ENCODE measurements at regions not wholly inside any gene's neighbourhood (a gene's known extent, or its start where the extent isn't known, plus 50 kb on each side); places are given as distances from the start of the nearest gene placed in this dataset.

DNA sequence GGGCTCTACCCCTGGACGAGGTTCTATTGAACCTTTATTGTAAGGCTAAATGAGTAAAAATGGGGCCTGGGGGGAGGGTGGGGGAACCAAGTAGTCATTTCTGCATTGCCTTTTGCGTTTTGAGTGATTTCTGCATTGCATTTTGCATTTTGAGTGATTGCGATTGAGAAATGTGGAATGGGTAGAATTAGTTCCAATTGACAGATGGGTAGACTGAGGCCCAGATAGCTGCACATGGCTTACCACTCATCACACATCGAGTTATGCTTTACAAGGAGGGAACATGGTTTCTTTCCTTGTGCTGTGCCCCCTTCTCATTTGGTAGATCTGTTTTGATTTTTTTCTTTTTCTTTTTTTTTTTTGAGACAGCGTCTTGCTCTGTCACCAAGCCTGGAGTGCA is 858.7 kb downstream of the TYW1 start:
- TF ChIP-seq, protein P1, sequence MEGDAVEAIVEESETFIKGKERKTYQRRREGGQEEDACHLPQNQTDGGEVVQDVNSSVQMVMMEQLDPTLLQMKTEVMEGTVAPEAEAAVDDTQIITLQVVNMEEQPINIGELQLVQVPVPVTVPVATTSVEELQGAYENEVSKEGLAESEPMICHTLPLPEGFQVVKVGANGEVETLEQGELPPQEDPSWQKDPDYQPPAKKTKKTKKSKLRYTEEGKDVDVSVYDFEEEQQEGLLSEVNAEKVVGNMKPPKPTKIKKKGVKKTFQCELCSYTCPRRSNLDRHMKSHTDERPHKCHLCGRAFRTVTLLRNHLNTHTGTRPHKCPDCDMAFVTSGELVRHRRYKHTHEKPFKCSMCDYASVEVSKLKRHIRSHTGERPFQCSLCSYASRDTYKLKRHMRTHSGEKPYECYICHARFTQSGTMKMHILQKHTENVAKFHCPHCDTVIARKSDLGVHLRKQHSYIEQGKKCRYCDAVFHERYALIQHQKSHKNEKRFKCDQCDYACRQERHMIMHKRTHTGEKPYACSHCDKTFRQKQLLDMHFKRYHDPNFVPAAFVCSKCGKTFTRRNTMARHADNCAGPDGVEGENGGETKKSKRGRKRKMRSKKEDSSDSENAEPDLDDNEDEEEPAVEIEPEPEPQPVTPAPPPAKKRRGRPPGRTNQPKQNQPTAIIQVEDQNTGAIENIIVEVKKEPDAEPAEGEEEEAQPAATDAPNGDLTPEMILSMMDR (IDR thresholded peaks at IDR 0.05; ENCODE audit: insufficient read depth, low read length, poor library complexity, severe bottlenecking), result no peak
- Histone ChIP-seq H3K27me3 (ENCODE audit: control insufficient read depth, insufficient read depth, low read length) (no peaks in the 10 kb centered on the region), H3K4me3 (ENCODE audit: low read depth, low read length) (no peak overlapping the region), H3K36me3 (ENCODE audit: control insufficient read depth, insufficient read depth, low read length) (no peaks in the 10 kb centered on the region)
- DNase-seq (ENCODE audit: low read depth), result no peak

DNA sequence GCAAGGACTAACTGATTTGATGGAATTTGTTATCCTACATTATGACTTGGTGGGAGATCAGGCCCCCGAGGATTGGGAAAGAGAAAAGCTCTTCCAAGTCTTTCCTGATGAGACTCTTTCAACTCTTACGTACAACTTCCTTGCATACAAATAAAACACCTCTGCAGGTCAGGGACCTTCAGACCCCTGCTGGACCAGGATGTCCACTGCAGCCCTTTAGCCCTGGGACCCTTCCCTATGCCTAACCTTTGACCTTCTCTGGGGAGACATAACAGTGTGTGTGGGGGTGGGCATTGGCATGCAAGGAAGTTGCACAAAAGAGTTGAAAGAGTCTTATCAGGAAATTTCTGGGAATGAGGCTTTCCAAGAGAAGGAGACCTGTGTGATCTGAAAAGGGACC is 859.4 kb downstream of the TYW1 start:
- Histone ChIP-seq H3K36me3 (ENCODE audit: control insufficient read depth, insufficient read depth, low read length) (no peaks in the 10 kb centered on the region), H3K27me3 (ENCODE audit: control insufficient read depth, insufficient read depth, low read length) (no peaks in the 10 kb centered on the region), H3K4me3 (ENCODE audit: low read depth, low read length) (no peak overlapping the region)
- TF ChIP-seq, protein P1 (IDR thresholded peaks at IDR 0.05; ENCODE audit: insufficient read depth, low read length, poor library complexity, severe bottlenecking), result no peak
- DNase-seq (ENCODE audit: low read depth), result no peak

DNA sequence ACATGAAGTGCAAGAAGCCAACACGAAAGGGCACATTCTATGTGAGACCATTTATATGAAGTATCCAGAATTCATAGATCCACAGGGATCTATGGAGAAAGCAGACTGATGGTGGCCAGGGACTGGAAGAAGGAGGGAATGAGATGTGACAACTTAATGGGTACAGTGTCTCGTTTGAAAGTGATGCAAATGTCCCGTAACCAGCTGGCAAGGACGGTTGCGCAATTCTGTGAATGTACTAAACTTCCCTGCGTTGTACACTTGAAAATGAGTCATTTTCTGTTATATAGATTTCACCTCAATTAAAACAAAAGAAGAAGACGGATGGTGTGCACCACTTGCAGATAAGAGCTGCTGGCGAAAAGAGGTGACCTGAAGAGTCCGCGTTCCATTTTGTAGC is 861.1 kb downstream of the TYW1 start:
- H3K4me3 ChIP-seq (ENCODE audit: low read depth, low read length), result no peak overlapping the region
- H3K36me3 ChIP-seq (ENCODE audit: control insufficient read depth, insufficient read depth, low read length), result no peaks in the 10 kb centered on the region
- no peaks in the 10 kb centered on the region for H3K27me3 ChIP-seq (ENCODE audit: control insufficient read depth, insufficient read depth, low read length)
- TF ChIP-seq, protein P1 (IDR thresholded peaks at IDR 0.05; ENCODE audit: insufficient read depth, low read length, poor library complexity, severe bottlenecking), result no peak
- no peak for DNase-seq (ENCODE audit: low read depth)

DNA sequence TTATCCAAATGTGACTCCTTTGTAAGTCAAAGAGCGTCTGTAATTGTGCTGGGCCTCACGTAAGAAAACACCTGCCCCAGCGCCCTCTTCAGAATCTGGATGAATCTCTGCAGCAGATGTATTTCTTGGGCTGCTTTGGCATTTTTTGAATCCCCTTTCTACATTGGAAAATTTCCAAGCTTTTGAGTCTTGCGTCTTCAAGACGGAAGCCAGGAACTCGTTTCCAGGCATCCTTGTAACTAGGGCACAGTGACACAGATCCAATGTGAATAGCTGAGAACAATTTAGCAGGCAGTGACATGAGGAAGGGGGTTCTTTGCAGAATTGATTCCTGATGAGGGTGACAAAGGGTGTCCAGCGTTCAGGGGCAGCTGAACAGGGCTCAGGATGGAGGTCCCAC is 862.3 kb downstream of the TYW1 start:
- DNase-seq (ENCODE audit: low read depth), result no peak
- H3K36me3 ChIP-seq (ENCODE audit: control insufficient read depth, insufficient read depth, low read length), result no peaks in the 10 kb centered on the region
- no peaks in the 10 kb centered on the region for H3K27me3 ChIP-seq (ENCODE audit: control insufficient read depth, insufficient read depth, low read length)
- H3K4me3 ChIP-seq (ENCODE audit: low read depth, low read length), result no peak overlapping the region
- TF ChIP-seq, protein P1 (IDR thresholded peaks at IDR 0.05; ENCODE audit: insufficient read depth, low read length, poor library complexity, severe bottlenecking), result no peak

DNA sequence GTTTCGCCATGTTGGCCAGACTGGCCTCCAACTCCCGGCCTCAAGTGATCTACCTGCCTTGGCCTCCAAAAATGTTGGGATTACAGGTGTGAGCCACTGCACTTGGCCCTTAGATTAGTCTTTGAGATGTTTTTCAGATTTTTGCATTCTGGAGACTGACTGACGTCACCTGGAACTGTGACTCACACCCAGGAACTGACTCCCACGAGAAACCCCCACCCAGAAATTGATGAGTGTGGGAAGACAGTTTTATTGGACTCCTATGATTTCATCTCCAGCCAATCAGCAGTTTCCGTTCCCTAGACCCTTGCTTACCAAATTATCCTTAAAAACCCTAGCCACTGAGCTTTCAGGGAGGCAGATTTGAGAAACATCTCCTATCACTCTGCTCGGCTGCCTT is 867.3 kb downstream of the TYW1 start:
- Histone ChIP-seq H3K4me3 (ENCODE audit: low read depth, low read length) (no peak overlapping the region), H3K36me3 (ENCODE audit: control insufficient read depth, insufficient read depth, low read length) (no peaks in the 10 kb centered on the region), H3K27me3 (ENCODE audit: control insufficient read depth, insufficient read depth, low read length) (no peaks in the 10 kb centered on the region)
- DNase-seq (ENCODE audit: low read depth), result no peak
- TF ChIP-seq, protein P1 (IDR thresholded peaks at IDR 0.05; ENCODE audit: insufficient read depth, low read length, poor library complexity, severe bottlenecking), result no peak

DNA sequence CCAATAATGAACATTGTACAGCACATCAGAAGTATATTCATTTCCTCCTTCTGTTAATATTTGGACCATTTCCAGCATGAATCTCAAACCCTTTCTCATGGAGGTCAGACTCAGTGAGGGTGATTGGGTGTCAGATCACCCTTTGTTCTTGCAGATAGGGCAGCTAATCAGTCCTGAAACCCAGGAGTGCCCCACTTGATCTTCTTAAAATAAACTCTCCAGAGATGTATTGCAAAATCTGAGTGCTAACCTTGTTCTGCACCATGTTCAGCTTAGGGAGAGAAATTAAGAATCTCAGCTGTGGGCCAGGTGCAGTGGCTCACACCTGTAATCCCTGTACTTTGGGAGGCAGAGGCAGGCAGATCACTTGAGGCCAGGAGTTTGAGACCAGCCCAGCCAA is 869.4 kb downstream of the TYW1 start:
- H3K27me3 ChIP-seq (ENCODE audit: control insufficient read depth, insufficient read depth, low read length), result no peaks in the 10 kb centered on the region
- no peaks in the 10 kb centered on the region for H3K36me3 ChIP-seq (ENCODE audit: control insufficient read depth, insufficient read depth, low read length)
- DNase-seq (ENCODE audit: low read depth), result no peak
- TF ChIP-seq, protein P1 (IDR thresholded peaks at IDR 0.05; ENCODE audit: insufficient read depth, low read length, poor library complexity, severe bottlenecking), result no peak
- H3K4me3 ChIP-seq (ENCODE audit: low read depth, low read length), result no peak overlapping the region
